HG03108 (cell line): ENCODE measurements at regions not wholly inside any gene's neighbourhood (a gene's known extent, or its start where the extent isn't known, plus 50 kb on each side); places are given as distances from the start of the nearest gene placed in this dataset.
A peak's percentile ranks its signal among the peaks of the same experiment; 100 is the strongest.

Experiments used
- ATAC-seq: cut with Tn5 transposase; IDR thresholded peaks from one replicate; pipeline ENCODE4 v1.9.1; 2021; ENCODE audit warnings: moderate library complexity; ENCODE audit not compliant: unreplicated experiment

DNA sequence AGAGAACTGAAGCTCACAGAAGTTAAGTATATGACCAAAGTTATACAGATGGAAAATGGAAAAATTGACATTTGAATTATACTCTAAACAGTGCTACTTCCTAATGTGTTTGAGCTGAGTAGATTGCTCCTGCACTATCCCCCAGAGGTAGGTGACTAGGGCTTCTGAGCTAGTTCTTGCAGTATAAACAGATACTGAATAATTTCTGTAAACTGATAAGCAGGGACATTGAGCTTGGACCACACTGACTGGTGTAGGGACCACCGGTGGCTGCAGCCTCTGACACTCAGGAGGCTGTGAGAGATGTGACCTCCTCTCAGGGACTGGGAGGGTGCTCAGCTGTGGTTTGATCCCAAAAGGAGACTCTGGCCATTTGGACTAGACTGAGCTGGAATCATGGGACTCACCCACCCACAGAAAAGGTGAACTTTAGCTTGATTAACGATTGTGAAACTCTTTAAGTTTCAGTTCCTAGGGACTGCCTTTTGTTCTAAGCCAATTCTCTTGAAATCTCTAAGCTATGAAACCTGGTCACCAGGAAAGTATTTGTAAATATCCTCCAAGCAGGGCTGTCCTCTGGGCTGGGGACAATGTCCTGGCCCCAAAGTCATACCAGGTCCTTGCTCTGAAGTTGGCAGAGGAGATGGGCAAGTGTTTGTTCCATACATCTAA lies 291.5 kb downstream of the SEC61B start:
- ATAC-seq, result peak; percentile 60

DNA sequence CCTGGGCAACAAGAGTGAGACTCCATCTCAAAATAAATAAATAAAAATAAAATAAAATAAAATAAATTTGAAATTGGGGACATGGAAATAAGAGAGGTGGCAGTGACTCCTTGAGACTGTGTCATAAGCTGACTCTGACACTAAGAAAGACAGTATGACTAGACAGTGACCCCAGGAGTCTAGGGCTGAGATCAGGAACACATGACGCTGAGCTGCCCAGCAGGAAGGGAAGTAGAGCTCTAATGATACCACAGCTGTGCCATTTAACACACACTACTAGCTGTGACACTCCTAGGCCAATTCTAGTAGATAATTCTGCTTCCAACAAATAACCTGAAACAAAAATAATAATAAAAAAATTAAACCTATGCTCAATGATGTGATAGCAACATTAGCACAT lies 293.0 kb downstream of the SEC61B start:
- ATAC-seq, result no peak

- ATAC-seq, result no peak
Measured at GRCh38 chr9:99515895-99516656, 294.0 kb downstream of the SEC61B start.

- no peak for ATAC-seq
Measured at GRCh38 chr9:99516657-99517049, 294.6 kb downstream of the SEC61B start.

DNA sequence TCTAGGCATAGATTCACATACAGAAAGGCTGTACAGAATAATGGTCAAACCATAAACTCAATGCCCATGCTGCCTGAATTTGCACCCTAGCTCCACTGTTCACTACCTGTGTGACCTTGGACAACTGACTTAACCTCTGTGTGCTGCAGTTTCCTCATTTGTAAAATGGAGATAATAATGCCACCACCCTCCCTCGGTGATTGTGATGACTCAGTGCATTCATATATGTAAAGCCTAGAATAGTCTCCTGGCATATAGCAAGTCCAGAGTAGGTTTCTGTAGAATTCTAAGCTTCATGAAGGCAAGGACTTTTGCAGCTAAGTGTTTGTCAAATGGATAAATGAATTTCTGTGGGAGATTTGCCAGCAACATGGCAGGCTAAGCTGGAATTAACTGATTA lies 297.8 kb upstream of the NR4A3 start:
- ATAC-seq, result no peak

DNA sequence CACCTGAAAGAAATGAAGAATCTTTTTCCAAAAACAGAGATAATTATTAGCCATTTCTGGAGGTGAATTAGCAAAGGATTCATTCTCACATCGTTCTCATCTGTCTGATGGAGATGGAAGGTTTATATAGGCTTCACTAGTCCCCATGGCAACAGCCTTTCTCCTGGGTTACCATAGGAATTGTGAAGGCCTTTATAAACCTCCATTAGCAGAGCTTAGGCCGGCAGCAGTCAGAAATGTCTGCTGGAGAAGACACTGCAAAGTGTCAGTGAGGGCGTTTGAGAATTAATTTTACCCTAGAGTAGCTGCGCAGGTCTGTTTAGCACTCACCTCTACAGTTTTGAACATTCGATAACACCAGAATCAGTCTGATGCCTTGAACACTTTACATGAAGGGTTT lies 290.4 kb upstream of the NR4A3 start:
- ATAC-seq, result no peak

DNA sequence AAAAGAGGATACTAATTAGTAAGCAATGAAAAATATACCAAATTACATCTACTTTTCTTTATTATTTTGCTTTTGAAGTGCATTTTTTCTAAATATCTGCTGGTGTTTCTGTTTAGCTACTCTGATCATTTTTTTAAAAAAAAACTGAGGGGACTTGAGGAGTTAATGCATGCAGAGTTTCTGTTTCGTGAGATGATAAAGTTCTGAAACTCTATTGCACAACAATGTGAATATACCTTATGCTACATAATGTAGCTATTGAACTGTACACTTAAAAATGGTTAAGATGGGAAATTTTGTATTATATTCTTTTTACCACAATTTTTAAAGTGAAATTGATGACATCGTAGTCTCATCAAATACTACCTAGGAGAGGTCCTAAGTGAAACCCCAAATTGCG lies 288.3 kb upstream of the NR4A3 start:
- no peak for ATAC-seq

- ATAC-seq, result no peak
Measured at GRCh38 chr9:99537996-99538395, 283.7 kb upstream of the NR4A3 start.

- ATAC-seq, result no peak
Measured at GRCh38 chr9:99544526-99544925, 277.2 kb upstream of the NR4A3 start.

- no peak for ATAC-seq
Measured at GRCh38 chr9:99549441-99549840, 272.2 kb upstream of the NR4A3 start.

- ATAC-seq, result no peak
Measured at GRCh38 chr9:99555792-99556191, 265.9 kb upstream of the NR4A3 start.

GRCh38 chr9:99556998-99557397 lies 264.7 kb upstream of the NR4A3 start:
- ATAC-seq, result no peak

GRCh38 chr9:99557816-99558215 lies 263.9 kb upstream of the NR4A3 start:
- no peak for ATAC-seq

GRCh38 chr9:99559776-99560175 lies 261.9 kb upstream of the NR4A3 start:
- no peak for ATAC-seq

GRCh38 chr9:99560561-99560960 lies 261.1 kb upstream of the NR4A3 start:
- ATAC-seq, result no peak

GRCh38 chr9:99561509-99561917 lies 260.2 kb upstream of the NR4A3 start:
- ATAC-seq, result no peak

- no peak for ATAC-seq
Measured at GRCh38 chr9:99561961-99562565, 259.6 kb upstream of the NR4A3 start.

GRCh38 chr9:99563364-99563763 lies 258.3 kb upstream of the NR4A3 start:
- ATAC-seq, result no peak

DNA sequence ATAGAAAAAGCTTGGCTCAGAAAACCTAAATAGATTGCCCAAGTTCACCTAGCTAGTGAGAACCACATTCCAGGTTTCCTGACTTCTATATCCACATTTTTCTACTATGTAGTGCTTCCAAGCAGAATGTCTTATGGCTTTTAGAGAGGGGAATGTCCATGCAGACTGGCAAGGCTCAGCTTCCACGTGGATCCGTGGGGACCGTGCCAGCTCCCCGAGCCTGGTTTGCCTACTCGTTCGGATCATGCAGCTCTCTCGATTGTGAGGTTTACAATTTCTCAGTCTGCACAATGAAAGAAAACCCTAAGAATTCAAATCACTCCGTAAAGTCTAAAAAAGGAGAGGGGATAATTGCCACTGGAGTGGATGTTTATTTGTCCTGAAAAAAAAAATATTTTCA lies 256.5 kb upstream of the NR4A3 start:
- no peak for ATAC-seq

GRCh38 chr9:99567436-99567835 lies 254.2 kb upstream of the NR4A3 start:
- no peak for ATAC-seq

GRCh38 chr9:99569840-99570239 lies 251.8 kb upstream of the NR4A3 start:
- no peak for ATAC-seq

DNA sequence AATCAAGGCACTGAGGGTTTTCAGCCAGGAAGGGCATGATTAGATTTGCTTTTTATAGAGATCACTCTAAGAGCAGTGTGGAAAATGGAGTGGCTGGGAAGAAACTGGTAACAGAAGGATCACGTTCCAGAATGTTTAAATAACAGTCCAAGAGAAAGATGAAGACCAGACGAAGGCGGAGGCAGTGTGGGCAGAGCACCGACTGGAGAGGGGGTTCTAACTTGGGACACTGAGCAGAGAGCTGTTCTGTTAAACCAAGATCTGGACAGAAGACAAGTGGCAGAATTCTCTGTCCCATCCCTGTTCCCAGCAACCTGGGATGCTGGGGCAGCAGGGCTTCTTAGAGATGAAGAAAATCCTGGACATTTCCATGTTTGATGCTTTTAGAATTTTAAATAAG lies 249.1 kb upstream of the NR4A3 start:
- ATAC-seq, result no peak
